GM06990 (cell line): ENCODE measurements at regions not wholly inside any gene's neighbourhood (a gene's known extent, or its start where the extent isn't known, plus 50 kb on each side); places are given as distances from the start of the nearest gene placed in this dataset.

Source experiments
- DNase-seq: peaks from one replicate; pipeline ENCODE4 v3.0.0-alpha.2; 2011; ENCODE audit not compliant: insufficient read length; ENCODE audit errors: extremely low read depth
- H3K27me3 ChIP-seq: replicated peaks from 2 replicates; pipeline ENCODE4 v1.6.0; 2011; ENCODE audit warnings: low read length; ENCODE audit not compliant: control insufficient read depth, insufficient read depth
- H3K36me3 ChIP-seq: 2 replicates; pipeline ENCODE4 v1.5.1; 2011; ENCODE audit warnings: low read length; ENCODE audit not compliant: control insufficient read depth, insufficient read depth
- H3K4me3 ChIP-seq: replicated peaks from 2 replicates; pipeline ENCODE4 v1.5.1; 2011; ENCODE audit warnings: low read depth, mild to moderate bottlenecking, control low read depth, low read length
- TF ChIP-seq, protein P1 (sequence below): IDR thresholded peaks from 2 replicates; pipeline ENCODE4 v1.5.1; 2011; ENCODE audit warnings: low read length, control low read depth, mild to moderate bottlenecking, inconsistent platforms; ENCODE audit not compliant: insufficient read depth, poor library complexity, severe bottlenecking

DNA sequence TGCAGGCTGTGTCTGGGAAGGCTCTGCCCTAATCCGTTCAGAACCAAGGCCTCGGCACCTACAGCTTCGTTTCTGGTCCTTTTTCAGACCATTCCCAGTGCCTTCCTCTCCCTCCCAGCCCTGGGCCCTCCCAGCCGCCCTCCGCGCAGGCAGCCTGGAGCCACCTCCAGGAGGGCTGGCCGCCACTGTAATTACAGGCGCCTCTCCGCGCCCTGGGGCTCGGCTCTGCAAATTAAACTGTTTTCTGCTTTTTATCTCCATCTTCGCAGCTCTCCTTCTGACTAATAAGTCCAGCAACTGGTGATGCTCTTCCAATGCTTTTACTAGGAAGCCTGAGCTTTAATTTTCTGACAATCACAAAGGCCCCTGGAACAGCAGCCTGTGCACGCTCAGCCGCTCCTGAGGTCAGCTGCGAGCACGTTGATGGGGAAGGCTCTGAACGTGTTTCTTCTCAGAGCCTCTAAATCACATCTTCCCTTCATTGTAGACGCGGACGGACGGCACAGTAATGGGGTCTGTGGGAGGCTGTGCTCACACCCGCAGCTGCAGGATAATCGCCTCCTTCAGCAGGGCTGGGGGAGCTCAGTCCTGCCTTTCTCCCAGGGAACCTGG is 194.6 kb downstream of the DLL1 start:
- Histone ChIP-seq H3K4me3 (no peak overlapping the region), H3K27me3 (no peaks in the 10 kb centered on the region), H3K36me3 (no peaks in the 10 kb centered on the region)
- TF ChIP-seq, protein P1, sequence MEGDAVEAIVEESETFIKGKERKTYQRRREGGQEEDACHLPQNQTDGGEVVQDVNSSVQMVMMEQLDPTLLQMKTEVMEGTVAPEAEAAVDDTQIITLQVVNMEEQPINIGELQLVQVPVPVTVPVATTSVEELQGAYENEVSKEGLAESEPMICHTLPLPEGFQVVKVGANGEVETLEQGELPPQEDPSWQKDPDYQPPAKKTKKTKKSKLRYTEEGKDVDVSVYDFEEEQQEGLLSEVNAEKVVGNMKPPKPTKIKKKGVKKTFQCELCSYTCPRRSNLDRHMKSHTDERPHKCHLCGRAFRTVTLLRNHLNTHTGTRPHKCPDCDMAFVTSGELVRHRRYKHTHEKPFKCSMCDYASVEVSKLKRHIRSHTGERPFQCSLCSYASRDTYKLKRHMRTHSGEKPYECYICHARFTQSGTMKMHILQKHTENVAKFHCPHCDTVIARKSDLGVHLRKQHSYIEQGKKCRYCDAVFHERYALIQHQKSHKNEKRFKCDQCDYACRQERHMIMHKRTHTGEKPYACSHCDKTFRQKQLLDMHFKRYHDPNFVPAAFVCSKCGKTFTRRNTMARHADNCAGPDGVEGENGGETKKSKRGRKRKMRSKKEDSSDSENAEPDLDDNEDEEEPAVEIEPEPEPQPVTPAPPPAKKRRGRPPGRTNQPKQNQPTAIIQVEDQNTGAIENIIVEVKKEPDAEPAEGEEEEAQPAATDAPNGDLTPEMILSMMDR, result no peak
- DNase-seq, result no peak

DNA sequence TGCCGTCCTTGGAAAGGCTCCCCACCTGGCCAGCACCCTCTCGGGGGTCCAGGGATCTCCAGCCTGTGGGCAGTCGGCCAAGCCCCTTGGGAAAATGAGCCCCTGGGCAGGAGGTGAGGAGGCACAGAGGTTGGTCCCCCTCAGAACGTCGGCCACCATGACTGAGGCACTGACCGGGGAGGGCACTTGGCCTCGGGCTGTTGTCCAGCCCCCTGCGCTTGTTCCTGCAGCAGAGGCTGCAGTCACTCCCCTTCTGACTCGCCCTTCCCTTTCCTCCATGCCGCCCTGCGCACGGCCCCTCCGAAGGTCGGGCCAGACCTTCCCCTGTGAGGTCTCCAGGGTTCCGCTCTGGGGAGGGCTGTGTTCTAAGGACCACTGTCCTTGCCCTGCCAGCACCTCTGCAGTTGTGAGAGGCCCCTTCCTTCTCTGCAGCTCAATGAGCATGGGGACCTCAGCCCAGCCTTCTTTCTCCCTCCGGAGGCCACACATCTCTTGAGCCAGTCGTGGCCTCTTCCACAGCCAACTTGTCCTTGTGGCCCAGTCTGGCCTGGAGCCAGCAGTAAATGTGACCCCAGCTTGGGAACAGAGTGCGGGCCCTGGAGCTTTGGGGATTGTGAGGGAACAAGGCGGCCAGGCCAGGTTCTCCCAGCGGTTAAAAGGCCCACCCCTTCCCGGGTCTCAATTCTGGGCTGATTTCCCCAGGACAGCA is 195.5 kb downstream of the DLL1 start:
- TF ChIP-seq, protein P1, result no peak
- Histone ChIP-seq H3K4me3 (no peak overlapping the region), H3K27me3 (no peaks in the 10 kb centered on the region), H3K36me3 (no peaks in the 10 kb centered on the region)
- DNase-seq, result no peak

DNA sequence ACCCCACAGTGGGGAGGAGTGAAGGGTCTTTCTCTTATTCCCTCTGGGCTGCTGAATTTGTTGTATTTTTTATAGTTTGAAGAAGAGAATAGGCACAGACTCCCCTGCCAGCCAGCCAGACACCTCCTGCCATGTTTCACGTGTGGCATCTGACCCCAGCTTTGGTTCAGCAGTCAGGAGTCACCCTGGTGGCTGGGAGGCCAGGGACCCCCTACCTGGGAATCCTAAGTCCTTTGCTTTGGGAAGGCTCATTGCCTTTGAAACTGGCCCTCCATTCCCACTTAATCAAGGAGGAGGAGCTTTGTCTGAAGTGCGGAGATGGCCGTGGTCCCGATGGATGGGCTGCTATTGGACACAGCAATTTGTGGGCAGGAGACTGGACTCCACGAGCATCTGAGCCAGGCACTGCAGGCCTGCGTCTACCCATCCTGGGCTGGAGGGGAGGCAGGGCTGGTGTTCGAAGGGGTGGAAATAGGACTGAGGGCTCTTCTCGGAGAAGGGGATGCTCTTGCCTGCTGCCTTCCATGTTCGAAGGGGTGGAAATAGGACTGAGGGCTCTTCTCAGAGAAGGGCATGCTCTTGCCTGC is 196.1 kb downstream of the DLL1 start:
- no peaks in the 10 kb centered on the region for H3K36me3 ChIP-seq
- DNase-seq, result no peak
- H3K27me3 ChIP-seq, result no peaks in the 10 kb centered on the region
- TF ChIP-seq, protein P1, result no peak
- no peak overlapping the region for H3K4me3 ChIP-seq

DNA sequence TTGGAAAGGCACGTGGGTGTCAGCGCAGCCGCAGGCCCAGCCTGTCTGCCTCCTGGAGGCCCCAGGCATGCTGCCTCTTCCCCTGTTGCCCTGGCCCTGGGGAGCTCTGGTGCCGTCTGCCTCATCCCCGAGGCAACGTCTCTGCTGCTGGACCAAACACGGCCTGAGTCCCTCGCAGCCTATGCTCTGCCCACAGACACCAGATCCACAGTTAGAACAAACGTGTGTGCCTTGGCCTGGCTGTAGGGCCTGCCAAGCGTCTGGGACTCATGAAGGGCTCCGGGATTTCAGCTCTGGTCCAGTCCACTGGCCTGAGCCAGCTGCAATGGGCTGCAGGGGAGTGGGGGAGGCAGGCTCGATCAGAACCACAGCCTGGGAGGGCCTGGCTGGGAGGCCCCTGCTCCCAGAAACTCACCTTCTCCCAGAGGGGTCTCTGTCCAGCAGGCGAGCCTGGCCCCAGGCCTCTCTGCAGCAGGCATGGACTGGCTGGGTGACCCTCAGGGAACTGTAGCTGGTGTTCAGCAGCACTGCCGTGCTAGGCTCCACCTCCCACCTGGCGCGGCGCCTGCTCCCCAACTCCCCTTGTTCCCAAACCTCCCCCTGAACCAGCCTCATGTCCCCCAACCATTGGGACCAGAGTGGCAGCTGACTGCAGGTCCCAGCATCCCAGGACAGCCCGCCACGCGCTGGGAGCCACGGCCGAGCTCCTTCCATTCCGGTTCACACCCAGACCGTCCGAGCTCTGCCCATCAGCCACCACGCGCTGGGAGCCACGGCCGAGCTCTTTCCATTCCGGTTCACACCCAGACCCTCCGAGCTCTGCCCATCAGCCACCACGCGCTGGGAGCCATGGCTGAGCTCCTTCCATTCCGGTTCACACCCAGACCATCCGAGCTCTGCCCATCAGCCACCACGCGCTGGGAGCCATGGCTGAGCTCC is 197.0 kb downstream of the DLL1 start:
- no peaks in the 10 kb centered on the region for H3K36me3 ChIP-seq
- no peaks in the 10 kb centered on the region for H3K27me3 ChIP-seq
- H3K4me3 ChIP-seq, result no peak overlapping the region
- no peak for DNase-seq
- TF ChIP-seq, protein P1, result no peak

DNA sequence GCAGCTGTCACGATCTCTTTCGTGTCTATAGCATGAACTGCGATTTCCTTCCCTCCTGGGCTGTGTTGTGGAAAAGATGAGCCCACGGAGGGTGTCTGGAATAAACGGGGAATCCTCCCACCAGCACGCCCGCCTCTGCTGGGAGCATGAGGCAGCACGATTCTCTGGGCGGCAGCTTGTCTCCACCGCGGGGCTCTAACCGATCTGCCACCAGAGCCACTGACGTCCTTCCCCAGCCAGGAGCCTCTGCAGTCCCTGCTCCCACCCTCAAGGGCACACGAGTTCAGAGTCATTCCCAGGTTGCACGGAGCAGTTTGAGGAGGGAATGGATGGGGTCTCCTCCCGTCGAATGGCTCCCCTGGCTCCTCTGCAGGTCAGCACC is 197.6 kb downstream of the DLL1 start:
- Histone ChIP-seq H3K27me3 (no peaks in the 10 kb centered on the region), H3K4me3 (no peak overlapping the region), H3K36me3 (no peaks in the 10 kb centered on the region)
- no peak for DNase-seq
- TF ChIP-seq, protein P1, result no peak
